ENCODE measurements at regions not wholly inside any gene's neighbourhood (a gene's known extent, or its start where the extent isn't known, plus 50 kb on each side); places are given as distances from the start of the nearest gene placed in this dataset.

- TF ChIP-seq POLR2A (IDR thresholded peaks at IDR 0.05) (no peak), CTCF (IDR thresholded peaks at IDR 0.05) (no peak)
Observed at GRCh38 chr3:43858294-43858701, 167.6 kb downstream of the ABHD5 start.

Measured in vagina (tissue), 2 donors.